Common myeloid progenitor, CD34-positive (primary cell): ENCODE measurements at regions not wholly inside any gene's neighbourhood (a gene's known extent, or its start where the extent isn't known, plus 50 kb on each side); places are given as distances from the start of the nearest gene placed in this dataset.

Source experiments
- CTCF ChIA-PET: fragments of 350-600 bp; sonication (Branson Sonifier 250); formaldehyde crosslinking; loops from one replicate; lab custom pipeline; 2021; ENCODE audit warnings: antibody characterized with exemption; lab: Charles Lee
- POLR2A ChIA-PET: fragments of 350-600 bp; sonication (Branson Sonifier 250); formaldehyde crosslinking; loops from one replicate; lab custom pipeline; 2021; ENCODE audit warnings: antibody characterized with exemption; lab: Charles Lee
- DNase-seq, 3 donors: peaks; one replicate each; pipeline versions ENCODE4 v3.0.0 to v3.0.0-alpha.2; 2013
- H3K27ac ChIP-seq, 2 experiments: 1 replicate in 1 of 2; 2 replicates in 1 of 2; pipeline ENCODE4 v1.7.0; 2013; ENCODE audit warnings: inconsistent platforms in 2 of 2, low read length in 2 of 2, mild to moderate bottlenecking in 2 of 2, low read depth in 1 of 2, moderate library complexity in 1 of 2; ENCODE audit not compliant: severe bottlenecking in 2 of 2, insufficient read depth in 1 of 2, poor library complexity in 1 of 2
- H3K27me3 ChIP-seq, 5 experiments: replicated peaks in 2 of 5; 1 replicate in 3 of 5; 2 replicates in 2 of 5; pipeline versions ENCODE4 v1.6.1 to v1.7.0; 2013; ENCODE audit warnings: low read length in 4 of 5, mild to moderate bottlenecking in 2 of 5, moderate library complexity in 2 of 5, inconsistent platforms in 1 of 5; ENCODE audit not compliant: insufficient read depth in 5 of 5, control insufficient read depth in 4 of 5
- H3K36me3 ChIP-seq, 4 experiments: 1 replicate in 2 of 4; 2 replicates in 2 of 4; pipeline versions ENCODE4 v1.6.1 to v1.7.0; 2013; ENCODE audit warnings: low read length in 3 of 4, control low read depth in 1 of 4, mild to moderate bottlenecking in 1 of 4; ENCODE audit not compliant: control insufficient read depth in 4 of 4, insufficient read depth in 4 of 4
- H3K4me1 ChIP-seq, 4 experiments: 1 replicate in 3 of 4; 2 replicates in 1 of 4; pipeline versions ENCODE4 v1.6.1 to v1.7.1; 2013; ENCODE audit warnings: low read length in 3 of 4, mild to moderate bottlenecking in 3 of 4, control low read depth in 1 of 4, inconsistent platforms in 1 of 4, moderate library complexity in 1 of 4; ENCODE audit not compliant: control insufficient read depth in 4 of 4, insufficient read depth in 4 of 4; ENCODE audit errors: control extremely low read depth in 1 of 4
- H3K4me3 ChIP-seq, 7 experiments: 1 replicate in 4 of 7; 2 replicates in 3 of 7; pipeline versions ENCODE4 v1.5.1 to v1.7.0; 2013; ENCODE audit warnings: mild to moderate bottlenecking in 7 of 7, low read length in 6 of 7, moderate library complexity in 6 of 7, inconsistent platforms in 2 of 7, low read depth in 2 of 7, control low read depth in 1 of 7; ENCODE audit not compliant: insufficient read depth in 4 of 7, control insufficient read depth in 1 of 7; ENCODE audit errors: extremely low read depth in 1 of 7
- H3K9me3 ChIP-seq, 5 experiments: 1 replicate in 4 of 5; 2 replicates in 1 of 5; pipeline versions ENCODE4 v1.6.1 to v1.7.1; 2013; ENCODE audit warnings: low read length in 4 of 5, mild to moderate bottlenecking in 2 of 5, inconsistent platforms in 1 of 5, low read depth in 1 of 5, moderate library complexity in 1 of 5; ENCODE audit not compliant: control insufficient read depth in 4 of 5, insufficient read depth in 2 of 5; ENCODE audit errors: control extremely low read depth in 1 of 5
- WGBS: methylation state at CpG from one replicate; pipeline ENCODE4 v1.1.5; 2013; ENCODE audit not compliant: insufficient coverage; 5-methylcytosine and 5-hydroxymethylcytosine counted together

GRCh38 chr21:31545036-31545435, 114.5 kb upstream of the SOD1 start:
- H3K27me3 ChIP-seq, result no peaks in the 10 kb centered on the region
- ChIA-PET POLR2A (no interaction called here), CTCF (no interaction called here)
- WGBS, result 100% methylated on average over 1 of the region's 1 CpG
- no peaks in the 10 kb centered on the region for H3K36me3 ChIP-seq
- H3K4me3 ChIP-seq, result no peak overlapping the region
- no peak for DNase-seq
- no peak overlapping the region for H3K27ac ChIP-seq
- no peaks in the 10 kb centered on the region for H3K4me1 ChIP-seq
- H3K9me3 ChIP-seq, result no peaks in the 10 kb centered on the region

GRCh38 chr21:31543191-31543590, 116.3 kb upstream of the SOD1 start:
- Histone ChIP-seq H3K36me3 (no peaks in the 10 kb centered on the region), H3K4me3 (no peak overlapping the region), H3K27me3 (no peaks in the 10 kb centered on the region), H3K4me1 (no peaks in the 10 kb centered on the region), H3K27ac (no peak overlapping the region), H3K9me3 (no peaks in the 10 kb centered on the region)
- 98% methylated on average over 12 of the region's 16 CpGs for WGBS
- ChIA-PET POLR2A (no interaction called here), CTCF (no interaction called here)
- DNase-seq, result no peak

GRCh38 chr21:31538816-31539215, 120.7 kb upstream of the SOD1 start:
- Histone ChIP-seq H3K36me3 (no peaks in the 10 kb centered on the region), H3K4me3 (no peak overlapping the region), H3K27me3 (no peaks in the 10 kb centered on the region), H3K4me1 (no peaks in the 10 kb centered on the region), H3K9me3 (no peaks in the 10 kb centered on the region), H3K27ac (no peak overlapping the region)
- DNase-seq, result peak in 1 of 3 donors; percentile 31
- WGBS, result 89% methylated on average over 9 of the region's 10 CpGs
- ChIA-PET CTCF (no interaction called here), POLR2A (no interaction called here)

GRCh38 chr21:31537872-31538576, 121.5 kb upstream of the SOD1 start:
- CTCF ChIA-PET, result no interaction called here
- no peak overlapping the region for H3K27ac ChIP-seq
- DNase-seq, result no peak
- 100% methylated on average over 5 of the region's 10 CpGs for WGBS
- H3K4me3 ChIP-seq, result no peak overlapping the region
- POLR2A ChIA-PET, result no interaction called here
- no peaks in the 10 kb centered on the region for H3K36me3 ChIP-seq
- H3K27me3 ChIP-seq, result no peaks in the 10 kb centered on the region
- H3K4me1 ChIP-seq, result no peaks in the 10 kb centered on the region
- H3K9me3 ChIP-seq, result no peaks in the 10 kb centered on the region

- no peaks in the 10 kb centered on the region for H3K4me1 ChIP-seq
- 96% methylated on average over 3 of the region's 8 CpGs for WGBS
- no peaks in the 10 kb centered on the region for H3K36me3 ChIP-seq
- no peaks in the 10 kb centered on the region for H3K9me3 ChIP-seq
- no peak overlapping the region for H3K27ac ChIP-seq
- ChIA-PET CTCF (no interaction called here), POLR2A (no interaction called here)
- no peak overlapping the region for H3K4me3 ChIP-seq
- no peaks in the 10 kb centered on the region for H3K27me3 ChIP-seq
- no peak for DNase-seq
Observed at GRCh38 chr21:31536138-31536537, 123.4 kb upstream of the SOD1 start.

- Histone ChIP-seq H3K9me3 (no peaks in the 10 kb centered on the region), H3K27me3 (no peaks in the 10 kb centered on the region), H3K27ac (no peak overlapping the region), H3K4me1 (no peaks in the 10 kb centered on the region), H3K36me3 (no peaks in the 10 kb centered on the region), H3K4me3 (no peak overlapping the region)
- ChIA-PET CTCF (no interaction called here), POLR2A (no interaction called here)
- no peak for DNase-seq
- WGBS, result 100% methylated on average over 1 of the region's 1 CpG
Observed at GRCh38 chr21:31531967-31532366, 127.5 kb upstream of the SOD1 start.

GRCh38 chr21:31530897-31531705, 128.4 kb upstream of the SOD1 start:
- no peaks in the 10 kb centered on the region for H3K36me3 ChIP-seq
- ChIA-PET POLR2A (no interaction called here), CTCF (no interaction called here)
- DNase-seq, result no peak
- H3K27ac ChIP-seq, result no peak overlapping the region
- H3K27me3 ChIP-seq, result no peaks in the 10 kb centered on the region
- H3K4me3 ChIP-seq, result no peak overlapping the region
- no peaks in the 10 kb centered on the region for H3K9me3 ChIP-seq
- 93% methylated on average over 9 of the region's 10 CpGs for WGBS
- no peaks in the 10 kb centered on the region for H3K4me1 ChIP-seq
